SK-N-SH (cell line): ENCODE measurements at regions not wholly inside any gene's neighbourhood (a gene's known extent, or its start where the extent isn't known, plus 50 kb on each side); places are given as distances from the start of the nearest gene placed in this dataset.

ENCODE experiments used
- CTCF ChIA-PET: fragments of 300-600, 350-600 bp; formaldehyde crosslinking; extraction: SDS; loops from one replicate; lab custom pipeline; 2021; lab: Yijun Ruan, JAX
- POLR2A ChIA-PET: fragments of 350-600 bp; sonication (Branson Sonifier 250); formaldehyde crosslinking; extraction: SDS; loops from one replicate; lab custom pipeline; 2020; ENCODE audit warnings: antibody characterized with exemption, inconsistent platforms; lab: Yijun Ruan, JAX
- DNase-seq: peaks from one replicate; pipeline ENCODE4 v3.0.0; 2012
- H2AFZ ChIP-seq: fragments of 200-600 bp; sonication (generic); 2 replicates; pipeline ENCODE4 v1.8.1; 2016; ENCODE audit warnings: antibody characterized with exemption, mild to moderate bottlenecking, low read depth
- H3F3A ChIP-seq: fragments of 200-600 bp; sonication (generic); replicated peaks from 2 replicates; pipeline ENCODE3; 2016; ENCODE audit warnings: antibody characterized with exemption, mild to moderate bottlenecking; ENCODE audit not compliant: insufficient read depth
- H3K27ac ChIP-seq, 2 experiments: fragments of 200-500 bp in 1 of 2; fragments of 200-600 bp in 1 of 2; sonication (Bioruptor generic) in 1 of 2; sonication (generic), shearing (Covaris generic) in 1 of 2; 2 replicates each; pipeline versions ENCODE4 v1.5.1 to v1.6.1; 2014 to 2016; ENCODE audit warnings: low read depth in 2 of 2, inconsistent platforms in 1 of 2, low read length in 1 of 2, mild to moderate bottlenecking in 1 of 2, mixed read lengths in 1 of 2
- H3K27me3 ChIP-seq: fragments of 200-600 bp; sonication (generic), shearing (Covaris generic); 2 replicates; pipeline ENCODE4 v1.6.1; 2016; ENCODE audit warnings: mixed run types; ENCODE audit not compliant: insufficient read depth
- H3K36me3 ChIP-seq, 2 experiments: fragments of 200-500 bp in 1 of 2; fragments of 200-600 bp in 1 of 2; sonication (Bioruptor generic) in 1 of 2; sonication (generic) in 1 of 2; replicated peaks in 1 of 2; 2 replicates each; pipeline versions ENCODE3 to v1.5.1; 2014 to 2016; ENCODE audit warnings: low read length in 1 of 2, mild to moderate bottlenecking in 1 of 2; ENCODE audit not compliant: insufficient read depth in 2 of 2, control insufficient read depth in 1 of 2
- H3K4me1 ChIP-seq, 2 experiments: fragments of 200-500 bp in 1 of 2; fragments of 200-600 bp in 1 of 2; sonication (Bioruptor generic) in 1 of 2; sonication (generic), shearing (Covaris generic) in 1 of 2; 2 replicates each; pipeline versions ENCODE4 v1.5.1 to v1.6.1; 2014 to 2016; ENCODE audit warnings: low read depth in 1 of 2, low read length in 1 of 2, mixed run types in 1 of 2; ENCODE audit not compliant: insufficient read depth in 2 of 2, control insufficient read depth in 1 of 2
- H3K4me2 ChIP-seq: fragments of 200-600 bp; sonication (generic), shearing (Covaris generic); 2 replicates; pipeline ENCODE4 v1.6.1; 2017; ENCODE audit warnings: mixed run types
- H3K4me3 ChIP-seq, 2 experiments: fragments of 200-500 bp in 1 of 2; fragments of 200-600 bp in 1 of 2; sonication (Bioruptor generic) in 1 of 2; sonication (generic), shearing (Covaris generic) in 1 of 2; 2 replicates each; pipeline versions ENCODE4 v1.5.1 to v1.8.1; 2014 to 2016; ENCODE audit warnings: low read depth in 2 of 2, inconsistent platforms in 1 of 2, low read length in 1 of 2, mild to moderate bottlenecking in 1 of 2, mixed read lengths in 1 of 2, moderate library complexity in 1 of 2
- H3K79me2 ChIP-seq: fragments of 200-600 bp; sonication (generic); 2 replicates; pipeline ENCODE4 v1.8.1; 2017; ENCODE audit warnings: mild to moderate bottlenecking; ENCODE audit not compliant: insufficient read depth
- H3K9ac ChIP-seq: fragments of 200-600 bp; sonication (generic); 2 replicates; pipeline ENCODE4 v1.6.1; 2017; ENCODE audit warnings: mixed run types
- H3K9me2 ChIP-seq: fragments of 200-600 bp; sonication (generic); 2 replicates; pipeline ENCODE4 v1.6.1; 2017; ENCODE audit warnings: mixed run types
- H3K9me3 ChIP-seq: fragments of 200-600 bp; sonication (generic); 2 replicates; pipeline ENCODE4 v1.6.1; 2017; ENCODE audit warnings: mixed run types, mild to moderate bottlenecking, moderate library complexity
- H4K20me1 ChIP-seq: fragments of 200-600 bp; sonication (generic); 2 replicates; pipeline ENCODE4 v1.6.1; 2017; ENCODE audit warnings: mild to moderate bottlenecking, mixed run types; ENCODE audit not compliant: insufficient read depth
- EP300 ChIP-seq, 2 experiments: IDR thresholded peaks; 2 replicates each; pipeline versions ENCODE4 v1.4.0 to v1.6.1; 2012; ENCODE audit warnings: borderline replicate concordance in 1 of 2, low read depth in 1 of 2, low read length in 1 of 2
- FOSL2 ChIP-seq: IDR thresholded peaks from 2 replicates; pipeline ENCODE4 v1.4.0; 2012; ENCODE audit warnings: low read depth, mild to moderate bottlenecking, moderate library complexity, borderline replicate concordance
- FOXM1 ChIP-seq: IDR thresholded peaks from 2 replicates; pipeline ENCODE4 v1.4.0; 2012; ENCODE audit warnings: low read depth, mild to moderate bottlenecking
- GABPA ChIP-seq: IDR thresholded peaks from 2 replicates; pipeline ENCODE4 v1.4.0; 2012; ENCODE audit warnings: low read depth, mild to moderate bottlenecking
- GATA2 ChIP-seq: sonication (generic); formaldehyde crosslinking; IDR thresholded peaks from 2 replicates; pipeline ENCODE4 v1.5.0; 2020; ENCODE audit warnings: mild to moderate bottlenecking, missing genetic modification reagents
- JUND ChIP-seq: IDR thresholded peaks from 2 replicates; pipeline ENCODE4 v1.4.0; 2012
- RFX5 ChIP-seq: IDR thresholded peaks from 2 replicates; pipeline ENCODE4 v1.6.1; 2012; ENCODE audit warnings: mild to moderate bottlenecking, improper control_type of control experiment, low read length
- TAF1 ChIP-seq: IDR thresholded peaks from 2 replicates; pipeline ENCODE4 v1.6.1; 2012; ENCODE audit warnings: low read depth, mild to moderate bottlenecking, low read length, moderate library complexity, borderline replicate concordance
- TEAD4 ChIP-seq: IDR thresholded peaks from 2 replicates; pipeline ENCODE4 v1.4.0; 2012; ENCODE audit warnings: mild to moderate bottlenecking, borderline replicate concordance; ENCODE audit not compliant: insufficient read depth
- WGBS: methylation state at CpG from one replicate; pipeline ENCODE4 v1.1.6; 2017; ENCODE audit warnings: low lambda C conversion rate; 5-methylcytosine and 5-hydroxymethylcytosine counted together
- TF ChIP-seq, protein P1 (sequence below): IDR thresholded peaks from 2 replicates; pipeline ENCODE4 v1.4.0; 2012; ENCODE audit warnings: low read depth, borderline replicate concordance
- TF ChIP-seq, protein P2 (sequence below): IDR thresholded peaks from 2 replicates; pipeline ENCODE4 v1.4.0; 2012; ENCODE audit warnings: low read depth, borderline replicate concordance
- TF ChIP-seq, protein P3 (sequence below): fragments of 200-600 bp; sonication (generic); IDR thresholded peaks from 2 replicates; pipeline ENCODE4 v1.6.1; 2017; ENCODE audit warnings: antibody characterized with exemption, mild to moderate bottlenecking, moderate library complexity
- TF ChIP-seq, protein P4 (sequence below): fragments of 150-350 bp; IDR thresholded peaks from 2 replicates; pipeline ENCODE4 v1.6.1; 2016; ENCODE audit warnings: mild to moderate bottlenecking, low read depth, low read length

DNA sequence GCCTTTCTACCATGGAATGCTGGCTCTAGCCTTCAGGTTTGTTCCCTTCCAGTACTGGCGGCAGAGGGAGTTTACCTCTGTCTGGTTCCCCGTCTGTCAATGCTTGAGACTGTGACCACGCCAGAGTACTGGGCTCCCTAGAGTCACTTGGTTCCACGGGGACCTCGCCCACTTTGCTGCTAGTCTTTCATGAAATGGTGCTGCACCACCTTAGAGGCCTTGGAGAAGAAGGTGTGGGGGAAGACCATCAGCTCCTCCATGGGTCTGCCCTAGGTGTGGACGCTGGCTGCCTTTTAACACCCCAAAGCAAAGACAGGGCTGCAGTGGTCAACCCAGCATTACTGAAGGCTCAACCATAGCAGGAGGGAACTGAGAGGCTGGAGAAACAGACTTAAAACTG is 55.3 kb upstream of the KSR1 start:
- Histone ChIP-seq H3K4me1 (no peaks in the 10 kb centered on the region), H3F3A (no peaks in the 10 kb centered on the region), H3K36me3 (no peaks in the 10 kb centered on the region), H3K9me3 (no peaks in the 10 kb centered on the region), H3K9me2 (no peaks in the 10 kb centered on the region), H3K27ac (no peak overlapping the region), H3K79me2 (no peaks in the 10 kb centered on the region), H3K4me3 (no peak overlapping the region), H3K4me2 (no peak overlapping the region), H4K20me1 (no peaks in the 10 kb centered on the region), H3K9ac (no peak overlapping the region), H3K27me3 (peaks cover 7% of the 10 kb centered on the region; the same call in 1 of the 2 replicates), H2AFZ (no peak overlapping the region)
- ChIA-PET CTCF (interaction anchor here (1.6 kb wide), 2 partner anchors 164 to 202 kb away, joined by 4 to 5 read pairs; no protein-coding TSS in a partner anchor), POLR2A (no interaction called here)
- DNase-seq: no peak
- TF ChIP-seq RFX5 (no peak), FOSL2 (no peak), GABPA (no peak), FOXM1 (no peak), JUND (no peak), GATA2 (no peak), TAF1 (no peak), EP300 (IDR thresholded peaks at IDR 0.05; ENCODE audit: borderline replicate concordance in 1 of 2, low read depth in 1 of 2, low read length in 1 of 2) (no peak), TEAD4 (no peak)
- TF ChIP-seq, protein P1, sequence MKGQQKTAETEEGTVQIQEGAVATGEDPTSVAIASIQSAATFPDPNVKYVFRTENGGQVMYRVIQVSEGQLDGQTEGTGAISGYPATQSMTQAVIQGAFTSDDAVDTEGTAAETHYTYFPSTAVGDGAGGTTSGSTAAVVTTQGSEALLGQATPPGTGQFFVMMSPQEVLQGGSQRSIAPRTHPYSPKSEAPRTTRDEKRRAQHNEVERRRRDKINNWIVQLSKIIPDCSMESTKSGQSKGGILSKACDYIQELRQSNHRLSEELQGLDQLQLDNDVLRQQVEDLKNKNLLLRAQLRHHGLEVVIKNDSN: no peak
- TF ChIP-seq, protein P2, sequence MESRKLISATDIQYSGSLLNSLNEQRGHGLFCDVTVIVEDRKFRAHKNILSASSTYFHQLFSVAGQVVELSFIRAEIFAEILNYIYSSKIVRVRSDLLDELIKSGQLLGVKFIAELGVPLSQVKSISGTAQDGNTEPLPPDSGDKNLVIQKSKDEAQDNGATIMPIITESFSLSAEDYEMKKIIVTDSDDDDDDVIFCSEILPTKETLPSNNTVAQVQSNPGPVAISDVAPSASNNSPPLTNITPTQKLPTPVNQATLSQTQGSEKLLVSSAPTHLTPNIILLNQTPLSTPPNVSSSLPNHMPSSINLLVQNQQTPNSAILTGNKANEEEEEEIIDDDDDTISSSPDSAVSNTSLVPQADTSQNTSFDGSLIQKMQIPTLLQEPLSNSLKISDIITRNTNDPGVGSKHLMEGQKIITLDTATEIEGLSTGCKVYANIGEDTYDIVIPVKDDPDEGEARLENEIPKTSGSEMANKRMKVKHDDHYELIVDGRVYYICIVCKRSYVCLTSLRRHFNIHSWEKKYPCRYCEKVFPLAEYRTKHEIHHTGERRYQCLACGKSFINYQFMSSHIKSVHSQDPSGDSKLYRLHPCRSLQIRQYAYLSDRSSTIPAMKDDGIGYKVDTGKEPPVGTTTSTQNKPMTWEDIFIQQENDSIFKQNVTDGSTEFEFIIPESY: no peak
- TF ChIP-seq, protein P3, sequence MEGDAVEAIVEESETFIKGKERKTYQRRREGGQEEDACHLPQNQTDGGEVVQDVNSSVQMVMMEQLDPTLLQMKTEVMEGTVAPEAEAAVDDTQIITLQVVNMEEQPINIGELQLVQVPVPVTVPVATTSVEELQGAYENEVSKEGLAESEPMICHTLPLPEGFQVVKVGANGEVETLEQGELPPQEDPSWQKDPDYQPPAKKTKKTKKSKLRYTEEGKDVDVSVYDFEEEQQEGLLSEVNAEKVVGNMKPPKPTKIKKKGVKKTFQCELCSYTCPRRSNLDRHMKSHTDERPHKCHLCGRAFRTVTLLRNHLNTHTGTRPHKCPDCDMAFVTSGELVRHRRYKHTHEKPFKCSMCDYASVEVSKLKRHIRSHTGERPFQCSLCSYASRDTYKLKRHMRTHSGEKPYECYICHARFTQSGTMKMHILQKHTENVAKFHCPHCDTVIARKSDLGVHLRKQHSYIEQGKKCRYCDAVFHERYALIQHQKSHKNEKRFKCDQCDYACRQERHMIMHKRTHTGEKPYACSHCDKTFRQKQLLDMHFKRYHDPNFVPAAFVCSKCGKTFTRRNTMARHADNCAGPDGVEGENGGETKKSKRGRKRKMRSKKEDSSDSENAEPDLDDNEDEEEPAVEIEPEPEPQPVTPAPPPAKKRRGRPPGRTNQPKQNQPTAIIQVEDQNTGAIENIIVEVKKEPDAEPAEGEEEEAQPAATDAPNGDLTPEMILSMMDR: no peak
- 65% methylated on average over 6 of the region's 6 CpGs for WGBS

DNA sequence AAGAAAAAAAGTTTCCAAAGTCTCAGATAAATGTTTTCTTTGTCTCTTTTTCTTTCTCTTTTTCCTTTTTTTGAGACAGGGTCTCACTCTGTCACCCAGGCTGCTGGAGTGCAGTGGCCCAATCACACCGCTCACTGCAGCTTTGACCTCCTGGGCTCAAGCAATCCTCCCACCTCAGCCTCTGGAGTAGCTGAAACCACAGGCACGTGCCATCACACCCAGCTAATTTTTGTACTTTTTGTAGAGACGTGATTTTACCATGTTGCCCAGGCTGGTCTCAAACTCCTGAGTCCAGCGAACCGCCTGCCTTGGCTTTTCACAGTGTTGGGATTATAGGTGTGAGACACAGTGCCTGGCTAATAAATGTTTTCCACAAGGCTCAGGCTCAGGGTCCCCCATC is 53.3 kb upstream of the KSR1 start:
- Histone ChIP-seq H3K79me2 (no peaks in the 10 kb centered on the region), H3K27me3 (peaks cover 7% of the 10 kb centered on the region; the same call in 1 of the 2 replicates), H3K27ac (no peak overlapping the region), H3F3A (no peaks in the 10 kb centered on the region), H3K9me3 (no peaks in the 10 kb centered on the region), H2AFZ (no peak overlapping the region), H3K9me2 (no peaks in the 10 kb centered on the region), H3K4me3 (no peak overlapping the region), H3K9ac (no peak overlapping the region), H3K4me2 (no peak overlapping the region), H3K36me3 (no peaks in the 10 kb centered on the region), H4K20me1 (no peaks in the 10 kb centered on the region), H3K4me1 (no peaks in the 10 kb centered on the region)
- TF ChIP-seq, protein P3: no peak
- TF ChIP-seq, protein P4, sequence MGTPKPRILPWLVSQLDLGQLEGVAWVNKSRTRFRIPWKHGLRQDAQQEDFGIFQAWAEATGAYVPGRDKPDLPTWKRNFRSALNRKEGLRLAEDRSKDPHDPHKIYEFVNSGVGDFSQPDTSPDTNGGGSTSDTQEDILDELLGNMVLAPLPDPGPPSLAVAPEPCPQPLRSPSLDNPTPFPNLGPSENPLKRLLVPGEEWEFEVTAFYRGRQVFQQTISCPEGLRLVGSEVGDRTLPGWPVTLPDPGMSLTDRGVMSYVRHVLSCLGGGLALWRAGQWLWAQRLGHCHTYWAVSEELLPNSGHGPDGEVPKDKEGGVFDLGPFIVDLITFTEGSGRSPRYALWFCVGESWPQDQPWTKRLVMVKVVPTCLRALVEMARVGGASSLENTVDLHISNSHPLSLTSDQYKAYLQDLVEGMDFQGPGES: no peak
- no peak for DNase-seq
- POLR2A ChIA-PET: no interaction called here
- 68% methylated on average over 5 of the region's 5 CpGs for WGBS
- CTCF ChIA-PET: interaction anchor here (0.8 to 1.5 kb wide), 2 partner anchors 22 to 70 kb away, joined by 3 read pairs; no protein-coding TSS in a partner anchor
